B cell (primary cell): ENCODE measurements at regions not wholly inside any gene's neighbourhood (a gene's known extent, or its start where the extent isn't known, plus 50 kb on each side); places are given as distances from the start of the nearest gene placed in this dataset.

Experiments used
- ATAC-seq: fragments of 200-7000 bp; cut with Tn5 transposase; one replicate; pipeline ENCODE4 v1.10.0; 2021; ENCODE audit warnings: low read depth, mild to moderate bottlenecking, moderate number of reproducible peaks, moderate library complexity
- CTCF ChIA-PET: fragments of 350-600 bp; sonication (Branson Sonifier 250); formaldehyde crosslinking; loops from one replicate; lab custom pipeline; 2021; ENCODE audit warnings: antibody characterized with exemption, inconsistent platforms; lab: Charles Lee
- POLR2A ChIA-PET: fragments of 350-600 bp; sonication (Branson Sonifier 250); formaldehyde crosslinking; loops from one replicate; lab custom pipeline; 2021; ENCODE audit warnings: antibody characterized with exemption; lab: Charles Lee
- DNase-seq: peaks from one replicate; pipeline ENCODE4 v3.0.0; 2013
- H2AFZ ChIP-seq: 2 replicates; pipeline ENCODE4 v1.6.1; 2012; ENCODE audit warnings: mild to moderate bottlenecking, low read depth, low read length; ENCODE audit not compliant: insufficient read depth, poor library complexity, severe bottlenecking
- H3K27ac ChIP-seq, 2 donors: 1 replicate in 1 of 2; 2 replicates in 1 of 2; pipeline ENCODE4 v1.5.1; 2012 to 2013; ENCODE audit warnings: low read length in 2 of 2, mild to moderate bottlenecking in 2 of 2, moderate library complexity in 1 of 2
- H3K27me3 ChIP-seq, 4 experiments: fragments of 200-600 bp in 1 of 4; sonication (generic) in 1 of 4; replicated peaks in 1 of 4; 1 replicate in 2 of 4; 2 replicates in 2 of 4; pipeline versions ENCODE4 v1.6.1 to v1.7.0; 2013 to 2016; ENCODE audit warnings: low read length in 3 of 4, mild to moderate bottlenecking in 2 of 4, mixed read lengths in 1 of 4, moderate library complexity in 1 of 4; ENCODE audit not compliant: insufficient read depth in 4 of 4, control insufficient read depth in 3 of 4; ENCODE audit errors: control extremely low read depth in 1 of 4
- H3K36me3 ChIP-seq, 2 experiments: replicated peaks in 1 of 2; 1 replicate in 1 of 2; 2 replicates in 1 of 2; pipeline versions ENCODE4 v1.6.1 to v1.7.1; 2013; ENCODE audit warnings: low read length in 1 of 2; ENCODE audit not compliant: insufficient read depth in 2 of 2, control insufficient read depth in 1 of 2; ENCODE audit errors: control extremely low read depth in 1 of 2, extremely low read depth in 1 of 2
- H3K4me1 ChIP-seq, 2 donors: fragments of 200-600 bp in 1 of 2; sonication (generic) in 1 of 2; 1 replicate in 1 of 2; 2 replicates in 1 of 2; pipeline versions ENCODE4 v1.5.1 to v1.6.1; 2013 to 2017; ENCODE audit warnings: low read length in 2 of 2; ENCODE audit not compliant: control insufficient read depth in 2 of 2, insufficient read depth in 2 of 2
- H3K4me2 ChIP-seq: replicated peaks from 2 replicates; pipeline ENCODE3; 2012; ENCODE audit warnings: mild to moderate bottlenecking, low read depth, low read length; ENCODE audit not compliant: poor library complexity, severe bottlenecking
- H3K4me3 ChIP-seq, 5 experiments: fragments of 200-600 bp in 1 of 5; sonication (generic) in 1 of 5; 1 replicate in 3 of 5; 2 replicates in 2 of 5; pipeline versions ENCODE4 v1.5.1 to v1.7.0; 2011 to 2016; ENCODE audit warnings: low read length in 4 of 5, mild to moderate bottlenecking in 4 of 5, low read depth in 2 of 5, control low read depth in 1 of 5, moderate library complexity in 1 of 5; ENCODE audit not compliant: insufficient read depth in 1 of 5; ENCODE audit errors: control extremely low read depth in 1 of 5, extremely low read depth in 1 of 5
- H3K79me2 ChIP-seq: fragments of 200-600 bp; sonication (generic); one replicate; pipeline ENCODE4 v1.6.0; 2016; ENCODE audit warnings: low read length; ENCODE audit not compliant: control insufficient read depth, insufficient read depth
- H3K9ac ChIP-seq: fragments of 200-600 bp; sonication (generic); 2 replicates; pipeline ENCODE4 v1.6.1; 2017; ENCODE audit warnings: mild to moderate bottlenecking, low read length, moderate library complexity
- H3K9me3 ChIP-seq, 3 donors: one replicate each; pipeline versions ENCODE4 v1.6.1 to v1.7.1; 2013; ENCODE audit warnings: low read length in 2 of 3; ENCODE audit not compliant: control insufficient read depth in 2 of 3, insufficient read depth in 1 of 3; ENCODE audit errors: control extremely low read depth in 1 of 3
- H4K20me1 ChIP-seq: 2 replicates; pipeline ENCODE4 v1.6.0; 2012; ENCODE audit warnings: mild to moderate bottlenecking, low read length; ENCODE audit not compliant: insufficient read depth, control insufficient read depth, poor library complexity, severe bottlenecking
- H3K27ac Mint-ChIP-seq: one replicate; pipeline ENCODE4 v1.8.0; 2021; ENCODE audit warnings: mixed read lengths
- H3K27me3 Mint-ChIP-seq: one replicate; pipeline ENCODE4 v1.8.0; 2021; ENCODE audit warnings: mixed read lengths
- H3K4me1 Mint-ChIP-seq: one replicate; pipeline ENCODE4 v1.8.0; 2021; ENCODE audit warnings: mixed read lengths
- H3K4me3 Mint-ChIP-seq: one replicate; pipeline ENCODE4 v1.8.0; 2021; ENCODE audit warnings: mixed read lengths
- H3K9me3 Mint-ChIP-seq: one replicate; pipeline ENCODE4 v1.8.0; 2022; ENCODE audit warnings: mixed read lengths; ENCODE audit not compliant: insufficient read depth
- EZH2 ChIP-seq: IDR thresholded peaks from 2 replicates; pipeline ENCODE4 v1.6.1; 2012; ENCODE audit warnings: borderline replicate concordance, low read depth, mild to moderate bottlenecking, moderate library complexity, low read length; ENCODE audit not compliant: insufficient read depth, poor library complexity, severe bottlenecking
- WGBS: methylation state at CpG from one replicate; pipeline ENCODE4 v1.1.5; 2013; ENCODE audit warnings: missing lambda C conversion rate; ENCODE audit not compliant: insufficient coverage; 5-methylcytosine and 5-hydroxymethylcytosine counted together
- intact Hi-C: fragments of 100-400 bp; cut with micrococcal nuclease; formaldehyde crosslinking; loops from one replicate; pipeline ENCODE4 v1.10.0; 2022
- TF ChIP-seq, protein P1 (sequence below): fragments of 200-600 bp; IDR thresholded peaks from one replicate; pipeline ENCODE4 v1.8.0; 2022; ENCODE audit warnings: antibody characterized with exemption, mild to moderate bottlenecking

- Mint-ChIP-seq H3K27me3 (peaks cover 4% of the 10 kb centered on the region), H3K27ac (no peak overlapping the region), H3K4me1 (no peaks in the 10 kb centered on the region), H3K9me3 (peaks cover 2% of the 10 kb centered on the region), H3K4me3 (no peak overlapping the region)
- WGBS = 86% methylated on average over 14 of the region's 15 CpGs
- Histone ChIP-seq H4K20me1 (no peaks in the 10 kb centered on the region), H3K27ac (no peak overlapping the region), H2AFZ (no peak overlapping the region), H3K79me2 (no peaks in the 10 kb centered on the region), H3K9ac (no peak overlapping the region), H3K27me3 (no peaks in the 10 kb centered on the region), H3K4me3 (no peak overlapping the region), H3K4me1 (no peaks in the 10 kb centered on the region), H3K36me3 (no peaks in the 10 kb centered on the region), H3K4me2 (no peak overlapping the region), H3K9me3 (peaks cover 0 to 39% (median 0%) of the 10 kb centered on the region in 3 donors)
- DNase-seq (no peak), ATAC-seq (no peak)
- intact Hi-C loops = no loop called here
- TF ChIP-seq, protein P1, sequence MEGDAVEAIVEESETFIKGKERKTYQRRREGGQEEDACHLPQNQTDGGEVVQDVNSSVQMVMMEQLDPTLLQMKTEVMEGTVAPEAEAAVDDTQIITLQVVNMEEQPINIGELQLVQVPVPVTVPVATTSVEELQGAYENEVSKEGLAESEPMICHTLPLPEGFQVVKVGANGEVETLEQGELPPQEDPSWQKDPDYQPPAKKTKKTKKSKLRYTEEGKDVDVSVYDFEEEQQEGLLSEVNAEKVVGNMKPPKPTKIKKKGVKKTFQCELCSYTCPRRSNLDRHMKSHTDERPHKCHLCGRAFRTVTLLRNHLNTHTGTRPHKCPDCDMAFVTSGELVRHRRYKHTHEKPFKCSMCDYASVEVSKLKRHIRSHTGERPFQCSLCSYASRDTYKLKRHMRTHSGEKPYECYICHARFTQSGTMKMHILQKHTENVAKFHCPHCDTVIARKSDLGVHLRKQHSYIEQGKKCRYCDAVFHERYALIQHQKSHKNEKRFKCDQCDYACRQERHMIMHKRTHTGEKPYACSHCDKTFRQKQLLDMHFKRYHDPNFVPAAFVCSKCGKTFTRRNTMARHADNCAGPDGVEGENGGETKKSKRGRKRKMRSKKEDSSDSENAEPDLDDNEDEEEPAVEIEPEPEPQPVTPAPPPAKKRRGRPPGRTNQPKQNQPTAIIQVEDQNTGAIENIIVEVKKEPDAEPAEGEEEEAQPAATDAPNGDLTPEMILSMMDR = no peak
- TF ChIP-seq EZH2 = no peak
- CTCF ChIA-PET = no interaction called here
- POLR2A ChIA-PET = no interaction called here
Observed at GRCh38 chr10:131784363-131785120, 116.3 kb upstream of the PPP2R2D start.

DNA sequence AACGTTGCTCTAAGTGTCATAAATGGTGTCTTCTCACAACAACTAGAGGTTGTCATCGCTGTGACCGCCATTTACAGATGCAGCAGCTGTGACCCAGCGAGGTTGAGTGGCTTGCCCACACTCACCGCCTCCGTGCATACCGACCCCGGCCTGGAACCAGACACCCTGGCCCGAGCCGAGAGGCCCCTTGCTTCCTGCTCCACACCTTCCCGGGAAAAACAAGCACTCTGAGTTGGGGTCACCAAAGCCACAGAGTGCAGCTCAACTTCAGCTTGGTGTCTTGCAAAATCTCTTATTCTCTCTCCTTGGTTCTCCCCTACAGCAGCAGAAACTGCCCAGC, 115.7 kb upstream of the PPP2R2D start:
- Histone ChIP-seq H3K4me3 (no peak overlapping the region), H2AFZ (no peak overlapping the region), H3K79me2 (no peaks in the 10 kb centered on the region), H3K4me1 (no peaks in the 10 kb centered on the region), H3K9me3 (peaks cover 0 to 39% (median 0%) of the 10 kb centered on the region in 3 donors), H3K9ac (no peak overlapping the region), H3K27me3 (no peaks in the 10 kb centered on the region), H3K36me3 (no peaks in the 10 kb centered on the region), H3K4me2 (no peak overlapping the region), H3K27ac (no peak overlapping the region), H4K20me1 (no peaks in the 10 kb centered on the region)
- WGBS = 90% methylated on average over 11 of the region's 11 CpGs
- Mint-ChIP-seq H3K27me3 (peaks cover 4% of the 10 kb centered on the region), H3K9me3 (peaks cover 2% of the 10 kb centered on the region), H3K4me1 (no peaks in the 10 kb centered on the region), H3K4me3 (no peak overlapping the region), H3K27ac (no peak overlapping the region)
- ChIA-PET CTCF (no interaction called here), POLR2A (no interaction called here)
- ATAC-seq (no peak), DNase-seq (no peak)
- TF ChIP-seq, protein P1 = no peak
- TF ChIP-seq EZH2 = no peak
- intact Hi-C loops = no loop called here
